Esophagus muscularis mucosa (tissue), 3 donors: ENCODE measurements at regions not wholly inside any gene's neighbourhood (a gene's known extent, or its start where the extent isn't known, plus 50 kb on each side); places are given as distances from the start of the nearest gene placed in this dataset.

Source experiments
- CTCF ChIP-seq, 3 experiments: fragments of 200-600 bp in 2 of 3; fragments of 450-650 bp in 1 of 3; sonication (generic) in 2 of 3; IDR thresholded peaks; one replicate each; pipeline ENCODE4 v1.5.1; 2017 to 2019; ENCODE audit warnings: antibody characterized with exemption in 3 of 3, mild to moderate bottlenecking in 2 of 3, moderate library complexity in 1 of 3
- POLR2A ChIP-seq: fragments of 450-650 bp; IDR thresholded peaks from one replicate; pipeline ENCODE4 v1.6.1; 2017; ENCODE audit warnings: antibody characterized with exemption, moderate library complexity, mild to moderate bottlenecking, low read depth

GRCh38 chr22:47458348-47458747 lies 695.9 kb downstream of the TBC1D22A start:
- TF ChIP-seq POLR2A = no peak
- no peak for TF ChIP-seq CTCF (IDR thresholded peaks at IDR 0.05)
